Gastroesophageal sphincter (tissue), 3 donors: ENCODE measurements at regions not wholly inside any gene's neighbourhood (a gene's known extent, or its start where the extent isn't known, plus 50 kb on each side); places are given as distances from the start of the nearest gene placed in this dataset.

Experiments
- POLR2A ChIP-seq, 2 donors: fragments of 450-650 bp; IDR thresholded peaks; one replicate each; pipeline ENCODE4 v1.6.1; 2017; ENCODE audit warnings: antibody characterized with exemption in 2 of 2, mild to moderate bottlenecking in 2 of 2, moderate library complexity in 1 of 2
- TF ChIP-seq, protein P1 (sequence below), 4 experiments: fragments of 200-600 bp in 2 of 4; fragments of 450-650 bp in 2 of 4; sonication (generic) in 1 of 4; IDR thresholded peaks; one replicate each; pipeline ENCODE4 v1.5.1; 2017 to 2019; ENCODE audit warnings: antibody characterized with exemption in 4 of 4, mild to moderate bottlenecking in 2 of 4, moderate library complexity in 2 of 4

DNA sequence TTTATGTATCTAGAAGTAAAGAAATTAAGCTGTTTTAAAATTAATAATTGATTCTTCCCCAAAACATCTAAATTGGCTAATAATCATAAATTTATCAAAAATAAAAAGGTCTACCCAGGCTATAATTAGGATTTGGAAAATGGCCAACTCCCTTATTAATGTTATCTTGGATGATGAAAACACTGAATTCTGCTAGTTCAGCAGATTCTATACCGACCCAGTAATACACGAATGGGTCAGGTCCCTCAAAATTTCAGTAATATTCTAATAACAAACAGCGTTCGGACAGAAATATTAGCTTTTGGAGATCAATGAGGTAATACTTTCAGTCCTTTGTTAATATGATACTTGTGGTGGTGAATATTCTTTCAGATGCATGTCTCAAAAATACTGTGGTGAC lies 360.7 kb upstream of the MGMT start:
- TF ChIP-seq, protein P1, sequence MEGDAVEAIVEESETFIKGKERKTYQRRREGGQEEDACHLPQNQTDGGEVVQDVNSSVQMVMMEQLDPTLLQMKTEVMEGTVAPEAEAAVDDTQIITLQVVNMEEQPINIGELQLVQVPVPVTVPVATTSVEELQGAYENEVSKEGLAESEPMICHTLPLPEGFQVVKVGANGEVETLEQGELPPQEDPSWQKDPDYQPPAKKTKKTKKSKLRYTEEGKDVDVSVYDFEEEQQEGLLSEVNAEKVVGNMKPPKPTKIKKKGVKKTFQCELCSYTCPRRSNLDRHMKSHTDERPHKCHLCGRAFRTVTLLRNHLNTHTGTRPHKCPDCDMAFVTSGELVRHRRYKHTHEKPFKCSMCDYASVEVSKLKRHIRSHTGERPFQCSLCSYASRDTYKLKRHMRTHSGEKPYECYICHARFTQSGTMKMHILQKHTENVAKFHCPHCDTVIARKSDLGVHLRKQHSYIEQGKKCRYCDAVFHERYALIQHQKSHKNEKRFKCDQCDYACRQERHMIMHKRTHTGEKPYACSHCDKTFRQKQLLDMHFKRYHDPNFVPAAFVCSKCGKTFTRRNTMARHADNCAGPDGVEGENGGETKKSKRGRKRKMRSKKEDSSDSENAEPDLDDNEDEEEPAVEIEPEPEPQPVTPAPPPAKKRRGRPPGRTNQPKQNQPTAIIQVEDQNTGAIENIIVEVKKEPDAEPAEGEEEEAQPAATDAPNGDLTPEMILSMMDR (IDR thresholded peaks at IDR 0.05), result no peak
- no peak for TF ChIP-seq POLR2A (IDR thresholded peaks at IDR 0.05)
